ENCODE measurements at regions not wholly inside any gene's neighbourhood (a gene's known extent, or its start where the extent isn't known, plus 50 kb on each side); places are given as distances from the start of the nearest gene placed in this dataset.

DNA sequence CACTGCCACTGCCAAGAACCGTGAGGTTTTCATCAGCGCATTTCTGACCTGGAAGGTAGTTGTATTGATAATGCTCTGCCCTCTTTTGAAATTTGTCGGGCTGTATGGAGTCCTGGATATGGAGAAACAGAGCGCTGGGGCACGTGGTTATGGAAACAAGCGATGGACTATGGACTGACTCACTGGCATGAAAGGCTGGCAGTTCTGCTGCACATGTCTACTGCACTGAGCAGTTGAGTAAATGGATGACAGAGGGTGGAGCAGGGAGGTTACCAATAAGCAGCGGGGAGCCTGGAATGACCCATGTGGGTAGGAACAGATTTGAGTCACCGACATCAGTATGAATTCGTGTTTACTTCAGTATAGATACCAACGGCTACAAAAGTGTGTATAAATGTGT is 429.5 kb downstream of the OCA2 start:
- TF ChIP-seq, protein P1, sequence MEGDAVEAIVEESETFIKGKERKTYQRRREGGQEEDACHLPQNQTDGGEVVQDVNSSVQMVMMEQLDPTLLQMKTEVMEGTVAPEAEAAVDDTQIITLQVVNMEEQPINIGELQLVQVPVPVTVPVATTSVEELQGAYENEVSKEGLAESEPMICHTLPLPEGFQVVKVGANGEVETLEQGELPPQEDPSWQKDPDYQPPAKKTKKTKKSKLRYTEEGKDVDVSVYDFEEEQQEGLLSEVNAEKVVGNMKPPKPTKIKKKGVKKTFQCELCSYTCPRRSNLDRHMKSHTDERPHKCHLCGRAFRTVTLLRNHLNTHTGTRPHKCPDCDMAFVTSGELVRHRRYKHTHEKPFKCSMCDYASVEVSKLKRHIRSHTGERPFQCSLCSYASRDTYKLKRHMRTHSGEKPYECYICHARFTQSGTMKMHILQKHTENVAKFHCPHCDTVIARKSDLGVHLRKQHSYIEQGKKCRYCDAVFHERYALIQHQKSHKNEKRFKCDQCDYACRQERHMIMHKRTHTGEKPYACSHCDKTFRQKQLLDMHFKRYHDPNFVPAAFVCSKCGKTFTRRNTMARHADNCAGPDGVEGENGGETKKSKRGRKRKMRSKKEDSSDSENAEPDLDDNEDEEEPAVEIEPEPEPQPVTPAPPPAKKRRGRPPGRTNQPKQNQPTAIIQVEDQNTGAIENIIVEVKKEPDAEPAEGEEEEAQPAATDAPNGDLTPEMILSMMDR (IDR thresholded peaks at IDR 0.05): no peak
- TF ChIP-seq POLR2A (IDR thresholded peaks at IDR 0.05): no peak
